HG02973 (cell line): ENCODE measurements at regions not wholly inside any gene's neighbourhood (a gene's known extent, or its start where the extent isn't known, plus 50 kb on each side); places are given as distances from the start of the nearest gene placed in this dataset.
"Not testable (repeated sequence)": the region's sequence is repeated elsewhere in the genome, so short reads cannot be mapped to it uniquely, and the experiment has no call there.

Experiments used
- ATAC-seq: cut with Tn5 transposase; IDR thresholded peaks from one replicate; pipeline ENCODE4 v1.9.1; 2021; ENCODE audit warnings: moderate library complexity; ENCODE audit not compliant: unreplicated experiment

DNA sequence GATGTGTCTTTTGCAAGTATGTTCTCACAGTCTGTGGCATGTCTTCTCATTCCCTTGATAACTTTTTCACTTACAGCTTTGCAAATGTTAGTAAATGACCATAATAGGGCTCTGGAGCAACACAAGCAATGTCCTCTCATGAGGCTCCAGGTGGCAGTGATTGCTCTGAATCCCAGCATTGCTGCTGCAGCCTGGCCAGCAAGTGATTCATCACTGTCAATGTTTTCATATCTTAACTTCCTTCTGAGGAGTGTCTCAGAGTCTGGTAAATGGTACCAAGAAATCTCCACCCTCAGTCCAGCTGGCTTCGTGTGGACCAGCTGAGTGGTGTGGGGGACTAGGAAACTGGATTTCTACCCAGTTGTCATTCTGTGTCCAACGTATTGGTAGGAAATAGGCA is 139.6 kb downstream of the MYLK4 start:
- no peak for ATAC-seq

DNA sequence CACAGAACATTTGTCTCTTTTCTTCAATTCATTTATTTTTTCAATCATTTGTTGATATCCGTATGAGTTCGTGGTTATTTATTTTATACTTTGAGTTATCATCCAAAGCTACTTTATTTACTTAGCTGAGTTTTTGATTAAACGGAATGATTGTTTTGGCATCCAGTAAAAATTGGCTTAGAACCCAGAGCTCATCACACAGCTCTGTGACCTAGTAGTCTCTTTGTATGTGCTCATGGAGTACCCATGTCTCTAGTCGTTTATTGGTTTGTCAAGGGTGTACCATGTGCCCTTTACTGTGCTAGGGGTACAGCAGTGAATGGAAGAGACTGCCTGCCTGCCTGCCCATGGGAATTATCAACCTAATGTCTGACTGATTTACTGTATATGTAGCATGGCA is 142.2 kb downstream of the MYLK4 start:
- no peak for ATAC-seq

DNA sequence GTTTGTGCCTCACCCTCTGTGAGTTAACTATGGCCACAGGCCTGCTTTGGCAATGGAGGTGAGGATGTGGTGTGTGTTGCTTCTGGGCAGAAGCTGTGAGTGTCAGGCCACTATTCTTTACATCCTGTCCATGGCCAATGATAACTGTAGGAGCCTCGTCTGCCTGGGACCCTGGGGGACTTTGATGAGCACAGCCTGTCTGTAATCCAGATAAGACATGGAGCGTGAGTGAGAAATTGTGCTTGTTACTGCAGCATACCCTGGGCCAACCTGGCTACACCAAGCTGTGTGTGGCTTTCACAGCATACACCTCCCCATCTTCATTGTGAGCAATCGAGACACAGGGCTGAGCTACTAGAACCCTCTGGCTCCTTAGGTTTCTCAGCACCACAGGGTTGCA is 150.4 kb downstream of the MYLK4 start:
- no peak for ATAC-seq

DNA sequence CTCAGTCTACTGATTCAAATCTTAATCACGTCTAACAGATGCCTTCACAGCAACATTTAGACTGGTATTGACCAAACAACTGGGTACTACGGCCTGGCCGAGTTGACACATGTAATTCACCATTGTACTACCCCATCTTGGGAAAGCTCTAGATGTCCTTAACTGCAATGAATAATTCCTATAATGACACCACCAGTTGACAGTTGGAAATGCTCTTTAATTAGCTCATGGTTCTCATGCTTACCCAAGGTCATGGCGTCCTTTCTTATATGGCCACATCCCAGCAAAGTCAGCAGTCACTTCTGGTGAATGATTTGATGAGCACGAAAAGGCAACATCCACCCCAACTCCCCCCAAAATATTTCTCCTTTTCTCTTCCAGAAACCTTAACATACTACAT is 150.9 kb downstream of the MYLK4 start:
- ATAC-seq: no peak

DNA sequence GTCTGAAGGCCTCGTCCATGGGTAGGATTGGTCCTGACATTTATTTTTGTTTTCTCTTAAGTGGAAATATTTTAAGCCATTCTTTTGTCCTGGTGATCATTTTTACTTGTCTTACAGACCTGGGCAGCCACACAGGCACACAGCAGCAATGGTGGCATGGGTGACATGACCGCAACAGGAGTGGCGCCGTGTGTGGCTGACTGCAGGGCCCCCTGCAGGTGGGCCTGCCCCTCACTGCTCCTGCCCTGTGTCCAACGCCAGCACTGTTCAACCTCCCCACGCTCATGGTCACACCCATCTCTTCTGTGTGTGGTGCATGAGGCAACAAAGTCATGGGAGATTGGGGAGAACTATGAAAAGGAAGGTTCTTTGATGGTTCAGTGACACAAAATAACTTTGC is 151.9 kb downstream of the MYLK4 start:
- no peak for ATAC-seq

DNA sequence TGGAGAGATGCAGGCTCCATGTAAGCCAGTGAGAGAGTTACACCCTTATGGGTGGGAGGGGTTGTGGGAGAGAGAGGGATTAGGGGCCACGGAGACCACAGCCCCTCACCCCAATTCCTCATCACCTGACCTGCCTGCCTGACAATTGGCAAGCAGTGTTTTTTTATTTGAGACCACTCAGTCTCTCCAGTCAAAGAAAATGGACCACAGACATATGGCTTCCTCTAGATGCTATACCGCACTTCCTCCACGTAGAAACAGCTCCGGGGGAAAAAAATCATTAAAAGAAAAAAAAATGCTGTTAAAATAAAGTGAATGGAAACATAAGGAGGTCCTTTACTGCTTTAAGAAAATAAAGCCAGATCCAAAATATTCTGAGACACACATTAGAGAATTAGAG is 152.7 kb downstream of the MYLK4 start:
- ATAC-seq: no peak

DNA sequence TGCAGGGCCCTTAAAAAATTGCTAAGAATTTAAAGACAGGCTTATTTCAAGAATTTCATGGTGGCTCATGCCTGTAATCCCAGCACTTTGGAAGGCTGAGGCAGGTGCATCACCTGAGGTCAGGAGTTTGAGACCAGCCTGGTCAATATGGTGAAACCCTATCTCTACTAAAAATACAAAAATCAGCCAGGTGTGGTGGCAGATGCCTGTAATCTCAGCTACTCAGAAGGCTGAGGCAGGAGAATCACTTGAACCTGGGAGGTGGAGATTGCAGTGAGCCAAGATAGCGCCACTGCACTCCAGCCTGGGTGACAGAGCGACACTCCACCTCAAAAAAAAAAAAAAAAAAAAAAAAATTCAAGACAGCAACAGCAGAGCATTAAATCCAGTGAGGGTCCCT is 153.3 kb downstream of the MYLK4 start:
- ATAC-seq: not testable (repeated sequence)

DNA sequence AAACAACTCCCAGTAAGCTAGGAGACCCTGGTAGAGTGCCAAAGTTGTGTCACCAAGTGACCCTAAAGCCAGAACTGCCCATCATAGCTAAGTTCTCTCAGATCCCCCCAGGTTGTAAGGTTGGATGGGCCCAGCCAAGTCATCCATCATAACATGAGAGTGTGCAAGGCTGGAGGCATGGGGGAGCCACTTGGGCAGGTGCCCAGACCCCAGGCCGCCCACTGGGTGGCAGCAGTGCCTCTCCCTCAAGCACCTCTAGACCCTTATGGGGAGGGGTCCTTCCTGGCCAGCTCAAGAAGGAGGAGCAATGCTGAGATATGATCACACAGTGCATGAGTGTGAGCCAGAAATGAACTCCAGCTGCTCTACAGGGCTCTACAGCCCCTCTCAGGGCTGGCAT is 154.5 kb downstream of the MYLK4 start:
- no peak for ATAC-seq

DNA sequence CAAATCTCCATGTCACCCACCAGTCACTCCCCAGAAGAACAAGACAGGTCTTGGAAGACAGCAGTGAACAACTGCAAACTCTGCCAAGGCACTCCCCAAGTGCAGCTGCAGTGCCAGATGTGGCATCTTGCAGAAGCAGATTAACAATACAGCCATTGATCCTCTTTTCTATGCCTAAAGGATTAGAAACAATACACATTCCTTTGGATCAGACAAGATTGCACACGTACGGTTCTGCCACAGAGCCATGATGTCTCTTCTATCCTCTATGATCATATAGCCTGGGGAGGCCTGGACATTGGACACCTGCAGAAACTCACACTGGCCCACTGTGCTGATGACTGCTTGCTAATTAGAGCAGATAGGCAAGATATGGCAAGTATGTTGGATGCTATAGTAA is 155.9 kb downstream of the MYLK4 start:
- no peak for ATAC-seq

DNA sequence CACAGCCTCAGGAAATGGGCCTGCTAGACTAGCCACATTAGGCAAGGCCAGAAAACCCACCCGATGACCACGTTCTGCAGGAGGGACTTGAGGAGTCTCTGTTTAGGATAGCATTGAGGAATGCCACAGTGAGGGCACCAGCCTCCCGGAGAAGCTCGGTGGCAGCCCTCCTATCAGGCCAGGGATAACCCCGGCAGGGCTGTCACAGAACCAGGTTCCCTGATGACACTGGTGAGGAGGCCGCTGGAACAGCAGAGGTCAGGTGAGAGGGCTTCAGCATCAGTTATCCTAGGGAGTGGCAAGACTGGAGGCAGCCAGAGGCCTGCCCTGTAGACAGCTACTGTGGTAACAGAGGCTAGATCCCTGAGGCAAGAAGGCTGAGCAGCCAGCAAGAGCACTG is 157.6 kb downstream of the MYLK4 start:
- ATAC-seq: no peak

DNA sequence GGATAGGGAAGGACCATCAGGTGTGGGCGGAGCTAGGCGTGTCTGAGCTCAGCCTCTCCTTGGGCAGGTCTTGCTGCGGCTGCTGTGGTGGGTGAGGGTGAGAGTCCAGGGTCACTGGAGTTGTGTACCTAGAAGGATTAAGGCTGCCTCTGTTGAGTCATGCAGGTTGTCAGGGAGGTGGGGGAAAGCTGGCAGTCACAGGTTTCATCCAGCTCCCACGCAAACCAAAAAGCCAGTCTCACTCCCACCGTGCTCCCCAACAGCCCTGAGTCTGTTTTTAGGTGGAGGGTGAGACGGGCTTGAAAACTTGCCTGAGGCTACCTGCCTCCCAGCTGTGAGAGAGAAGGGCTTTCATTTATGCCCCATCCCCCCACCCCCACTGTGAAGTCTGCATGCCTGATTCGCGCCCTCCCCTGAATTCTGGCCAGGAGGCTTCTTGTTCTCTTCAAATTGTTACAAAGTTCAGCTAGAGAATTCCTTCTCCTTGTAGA is 161.5 kb downstream of the MYLK4 start:
- ATAC-seq: no peak

DNA sequence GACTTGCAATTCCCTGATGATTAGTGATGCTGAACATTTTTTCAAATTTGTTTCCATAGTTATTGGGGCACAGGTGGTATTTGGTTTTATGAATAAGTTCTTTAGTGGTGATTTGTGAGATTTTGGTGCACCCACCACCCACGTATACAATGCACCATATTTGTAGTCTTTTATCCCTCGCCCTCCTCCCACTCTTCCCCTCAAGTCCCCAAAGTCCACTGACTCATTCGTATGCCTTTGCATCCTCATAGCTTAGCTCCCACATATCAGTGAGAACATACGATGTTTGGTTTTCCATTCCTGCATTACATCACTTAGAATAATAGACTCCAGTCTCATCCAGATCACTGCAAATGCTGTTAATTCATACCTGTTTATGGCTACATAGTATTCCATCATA is 167.3 kb downstream of the MYLK4 start:
- ATAC-seq: no peak

DNA sequence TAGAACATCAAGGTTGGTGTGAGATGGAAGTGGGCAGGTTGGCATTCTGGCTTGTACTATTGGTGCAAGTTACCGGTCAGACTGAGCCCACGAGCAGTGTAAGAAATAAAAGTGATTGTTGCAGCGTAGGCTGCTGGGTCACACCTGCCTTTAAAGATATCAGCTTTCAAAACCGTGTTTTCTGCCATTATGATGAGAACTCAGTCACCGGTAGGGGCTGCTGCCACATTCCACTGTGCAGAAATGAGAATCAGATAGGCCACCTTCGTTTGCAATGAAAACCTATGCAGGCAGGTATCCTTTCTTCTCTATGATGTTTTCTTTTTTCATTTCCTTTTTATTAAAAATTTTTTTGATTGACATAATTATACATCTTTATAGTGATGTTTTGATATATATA is 168.5 kb downstream of the MYLK4 start:
- ATAC-seq: no peak

DNA sequence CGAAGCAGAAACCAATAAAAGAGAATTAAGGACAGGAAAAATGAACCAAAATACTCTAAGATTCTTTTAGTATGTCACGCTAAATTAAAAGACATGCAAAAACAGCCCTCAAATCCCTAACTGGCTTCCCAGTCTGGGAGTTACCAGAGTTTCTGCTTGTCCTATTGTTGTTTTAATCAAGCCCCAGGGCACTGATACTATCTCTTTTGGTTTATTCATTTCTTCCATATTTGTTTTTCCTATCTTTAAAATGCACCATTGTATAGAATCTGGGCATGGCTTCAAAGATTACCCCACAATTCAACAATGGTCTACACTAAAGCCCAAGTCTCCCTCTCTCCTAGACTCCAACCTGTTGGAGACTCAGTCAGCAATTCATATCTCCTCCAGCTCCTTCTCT is 169.1 kb downstream of the MYLK4 start:
- no peak for ATAC-seq

DNA sequence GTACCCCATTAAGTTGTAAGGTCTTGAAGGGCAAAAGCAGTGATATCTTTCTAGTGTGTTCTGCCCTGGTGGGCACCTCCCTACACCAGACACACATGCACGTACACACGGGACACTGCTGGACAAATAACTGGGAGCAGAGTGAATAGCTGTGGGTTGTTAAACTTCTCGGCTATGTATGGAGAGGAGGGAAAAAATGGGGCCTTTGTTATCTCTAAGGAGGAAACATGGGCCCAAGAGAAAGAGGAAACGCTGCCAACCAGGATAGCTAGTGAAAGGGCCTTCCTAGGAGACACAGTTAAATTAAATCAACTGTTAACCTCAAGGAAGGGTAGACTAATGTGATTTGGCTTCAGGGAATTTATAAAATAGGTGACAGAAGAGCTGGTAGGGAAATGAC is 169.7 kb downstream of the MYLK4 start:
- ATAC-seq: no peak

DNA sequence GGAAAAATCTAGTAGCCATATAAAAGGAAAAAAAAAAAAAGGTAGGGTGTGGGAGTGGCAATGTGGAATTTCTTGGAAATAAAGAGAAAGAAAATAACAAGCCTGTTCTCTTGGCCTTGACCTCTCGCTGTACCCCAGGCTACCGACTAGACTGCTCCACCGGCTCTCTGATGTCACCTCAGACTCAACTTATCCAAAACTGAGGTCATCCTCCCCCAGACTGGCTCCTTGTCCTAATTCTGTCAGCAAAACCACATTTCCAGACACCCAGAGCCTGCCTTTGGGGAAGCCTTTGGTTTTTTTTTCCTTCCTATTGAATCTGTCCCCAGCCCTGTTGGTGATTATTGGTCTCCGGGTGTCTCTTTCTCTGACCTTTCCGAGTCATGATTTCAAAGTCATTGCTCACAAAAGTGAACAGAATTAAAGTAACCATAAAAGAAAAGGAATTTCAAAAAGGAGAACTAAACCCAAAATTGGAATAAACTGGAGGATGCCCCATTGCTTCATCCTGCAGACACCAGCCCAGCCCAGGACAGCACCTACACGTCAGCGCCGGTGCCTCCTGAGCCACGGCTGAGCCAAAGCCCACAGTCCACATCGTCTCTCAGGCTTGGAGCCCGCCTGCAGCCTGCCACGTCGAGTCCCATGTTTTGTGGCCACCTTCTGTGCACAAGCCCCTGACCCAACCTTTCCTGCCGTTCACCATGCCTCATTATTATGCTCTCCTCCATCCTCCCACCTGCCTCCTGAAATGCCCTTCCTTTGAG is 170.7 kb downstream of the MYLK4 start:
- no peak for ATAC-seq

DNA sequence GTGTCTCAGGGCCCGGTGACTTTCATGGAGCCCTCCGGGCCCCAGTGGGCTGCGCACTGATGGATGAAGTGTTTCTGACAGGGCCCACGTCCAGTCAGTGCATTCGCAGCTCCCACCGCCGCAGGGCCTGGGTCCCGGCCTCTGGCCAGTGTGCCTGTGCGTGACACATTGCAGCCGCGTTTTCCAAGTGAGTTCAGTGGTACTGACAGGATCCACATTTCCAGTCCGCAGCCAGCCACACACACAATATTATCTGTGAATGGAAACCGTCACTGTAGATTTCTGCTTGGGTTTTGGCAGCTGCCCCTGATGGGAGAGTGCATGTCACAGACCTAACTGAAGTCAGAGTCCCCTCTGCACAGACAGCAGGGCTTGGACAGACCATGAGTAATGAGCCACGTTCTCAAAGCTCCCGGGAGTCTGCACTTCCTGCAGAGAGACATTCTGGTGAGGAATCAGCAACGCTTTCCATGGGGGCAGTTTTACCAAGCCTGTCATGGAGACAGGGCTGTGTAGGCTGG is 171.4 kb downstream of the MYLK4 start:
- no peak for ATAC-seq

DNA sequence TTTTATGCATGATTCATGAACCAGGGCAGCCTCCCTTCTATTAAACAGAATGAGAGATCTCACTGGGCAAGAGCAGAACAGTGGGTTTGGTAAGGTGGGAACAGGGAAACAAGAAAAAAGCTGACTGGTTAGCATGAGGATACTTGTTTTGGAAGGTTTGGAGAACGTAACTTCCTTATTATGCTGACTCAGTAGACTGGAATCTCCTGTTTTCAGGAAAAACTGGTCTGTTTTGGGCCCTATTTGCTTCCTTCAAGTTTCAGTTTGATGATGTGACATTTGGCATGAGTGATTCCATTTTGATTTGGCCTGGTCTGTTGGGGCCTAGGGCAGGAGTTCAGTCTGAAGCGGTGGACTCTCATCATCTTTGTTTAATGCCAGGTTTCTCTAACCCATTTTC is 172.0 kb downstream of the MYLK4 start:
- ATAC-seq: no peak

DNA sequence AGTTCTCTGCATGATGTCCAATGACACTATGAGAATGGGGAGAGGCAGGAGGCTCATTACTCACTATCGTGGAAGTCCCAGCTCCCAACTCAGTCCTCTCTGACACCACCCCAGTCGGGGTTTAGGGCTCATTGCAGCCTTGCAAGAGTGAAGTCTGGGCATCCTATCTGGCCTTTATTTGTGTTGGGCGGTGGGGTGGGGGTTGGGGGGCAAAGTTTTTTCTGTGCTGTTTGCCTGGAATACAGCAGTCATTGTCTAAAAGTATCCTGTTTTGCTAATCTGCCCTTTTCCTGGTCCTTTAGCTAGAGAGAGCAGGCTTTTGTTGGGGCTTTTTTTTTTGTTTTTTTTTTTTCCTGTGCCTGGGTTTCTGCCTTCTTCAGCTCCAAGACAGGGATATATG is 174.2 kb downstream of the MYLK4 start:
- no peak for ATAC-seq

DNA sequence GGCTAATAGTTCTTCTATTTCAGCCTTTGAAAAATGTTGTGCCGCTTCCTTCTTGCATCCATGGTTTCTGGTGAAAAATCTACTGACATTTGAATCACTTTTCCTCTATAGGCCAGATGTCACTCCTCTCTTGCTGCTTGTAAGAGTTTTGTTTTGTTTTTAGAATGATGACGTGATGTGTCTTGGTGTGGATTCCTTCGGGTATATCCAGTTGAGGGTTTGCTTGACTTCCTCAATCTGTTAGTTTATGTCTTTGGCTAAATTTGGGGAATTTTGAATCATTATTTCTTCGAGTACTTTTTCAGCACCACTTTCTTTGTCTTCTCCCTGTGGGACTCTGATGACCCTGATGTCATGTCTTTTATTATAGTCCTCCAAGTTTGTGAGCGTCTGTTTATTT is 175.5 kb downstream of the MYLK4 start:
- ATAC-seq: no peak

DNA sequence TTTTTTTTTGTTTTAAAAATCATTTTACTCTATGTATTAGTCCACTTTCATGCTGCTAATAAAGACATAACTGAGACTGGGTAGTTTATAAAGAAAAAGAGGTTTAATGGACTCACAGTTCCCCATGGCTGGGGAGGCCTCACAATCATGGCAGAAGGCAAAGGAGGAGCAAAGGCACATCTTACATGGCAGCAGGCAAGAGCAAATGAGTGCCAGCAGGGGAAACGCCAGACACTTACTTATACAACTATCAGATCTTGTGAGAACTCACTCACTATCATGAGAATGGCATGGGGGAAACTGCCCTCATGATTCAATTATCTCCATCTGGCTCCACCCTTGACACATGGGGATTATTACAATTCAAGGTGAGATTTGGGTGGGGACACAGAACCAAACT is 181.3 kb downstream of the MYLK4 start:
- not testable (repeated sequence) for ATAC-seq

DNA sequence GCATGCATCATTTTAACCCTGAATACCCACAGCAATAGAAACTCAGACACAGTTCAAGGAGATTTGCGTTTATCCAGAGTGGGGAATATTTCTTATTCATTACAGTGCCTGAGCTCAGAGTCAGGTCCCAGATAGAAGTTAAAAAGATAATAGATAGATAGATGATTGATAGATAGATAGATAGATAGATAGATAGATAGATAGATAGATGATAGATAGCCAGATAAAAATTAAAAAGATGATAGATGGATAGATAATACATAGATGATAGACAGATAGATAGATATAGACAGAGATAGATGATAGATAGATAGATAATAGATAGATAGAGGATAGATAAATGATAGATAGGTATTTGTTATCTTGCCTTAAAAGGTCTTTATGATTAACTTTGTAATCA is 184.7 kb downstream of the MYLK4 start:
- no peak for ATAC-seq

DNA sequence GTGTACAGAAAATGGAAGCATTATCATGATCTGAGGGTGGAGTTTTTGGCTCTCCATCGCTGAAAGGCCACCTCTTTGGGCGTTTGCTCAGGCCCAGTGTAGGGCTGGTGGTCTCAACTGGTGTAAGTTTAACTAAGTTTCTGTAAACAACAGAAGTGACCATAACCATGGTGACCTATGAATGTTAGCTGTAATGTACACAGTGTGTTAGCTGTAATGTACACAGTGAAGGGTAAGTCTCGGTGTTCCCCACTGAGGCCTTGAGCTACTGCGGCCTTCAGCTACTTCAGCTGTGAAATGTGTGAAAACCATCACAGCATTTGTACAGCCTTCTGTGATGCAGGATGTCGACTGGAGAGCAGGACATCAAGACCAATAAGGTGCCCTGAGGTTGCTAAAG is 185.2 kb downstream of the MYLK4 start:
- no peak for ATAC-seq
